Thyroid gland (tissue), 4 donors: ENCODE measurements at regions not wholly inside any gene's neighbourhood (a gene's known extent, or its start where the extent isn't known, plus 50 kb on each side); places are given as distances from the start of the nearest gene placed in this dataset.

Source experiments
- DNase-seq, 2 donors: peaks; one replicate each; pipeline ENCODE4 v3.0.0-alpha.2; 2019
- H3K27ac ChIP-seq, 3 donors: fragments of 200-600 bp; sonication (generic); 1 replicate in 2 of 3; 2 replicates in 1 of 3; pipeline ENCODE4 v1.5.1; 2016 to 2019; ENCODE audit warnings: mild to moderate bottlenecking in 1 of 3, moderate library complexity in 1 of 3
- H3K27me3 ChIP-seq: fragments of 200-600 bp; sonication (generic); one replicate; pipeline ENCODE4 v1.5.1; 2019
- H3K36me3 ChIP-seq, 2 donors: fragments of 200-600 bp; sonication (generic); one replicate each; pipeline ENCODE4 v1.5.1; 2016 to 2019
- H3K4me1 ChIP-seq, 2 donors: fragments of 200-600 bp; sonication (generic); one replicate each; pipeline ENCODE4 v1.5.1; 2017 to 2019
- H3K4me3 ChIP-seq, 3 donors: fragments of 200-600 bp; sonication (generic); replicated peaks in 1 of 3; 1 replicate in 2 of 3; 2 replicates in 1 of 3; pipeline ENCODE4 v1.5.1; 2016; ENCODE audit warnings: mild to moderate bottlenecking in 1 of 3
- H3K9me3 ChIP-seq: fragments of 200-600 bp; sonication (generic); one replicate; pipeline ENCODE4 v1.5.1; 2017
- POLR2A ChIP-seq, 2 donors: fragments of 450-650 bp; IDR thresholded peaks; one replicate each; pipeline ENCODE4 v1.6.1; 2017; ENCODE audit warnings: antibody characterized with exemption in 2 of 2, mild to moderate bottlenecking in 2 of 2, moderate library complexity in 1 of 2
- WGBS, 2 donors: methylation state at CpG; one replicate each; pipeline ENCODE4 v1.1.5; 2017; 5-methylcytosine and 5-hydroxymethylcytosine counted together
- intact Hi-C: fragments of 100-400 bp; cut with DNase I; formaldehyde crosslinking; loops from one replicate; pipeline ENCODE4 v1.15.1; 2023
- TF ChIP-seq, protein P1 (sequence below), 6 experiments: fragments of 200-600 bp in 3 of 6; fragments of 450-650 bp in 3 of 6; sonication (generic) in 3 of 6; IDR thresholded peaks; one replicate each; pipeline ENCODE4 v1.5.1; 2016 to 2019; ENCODE audit warnings: antibody characterized with exemption in 6 of 6, mild to moderate bottlenecking in 2 of 6, inconsistent platforms in 1 of 6, moderate library complexity in 1 of 6

DNA sequence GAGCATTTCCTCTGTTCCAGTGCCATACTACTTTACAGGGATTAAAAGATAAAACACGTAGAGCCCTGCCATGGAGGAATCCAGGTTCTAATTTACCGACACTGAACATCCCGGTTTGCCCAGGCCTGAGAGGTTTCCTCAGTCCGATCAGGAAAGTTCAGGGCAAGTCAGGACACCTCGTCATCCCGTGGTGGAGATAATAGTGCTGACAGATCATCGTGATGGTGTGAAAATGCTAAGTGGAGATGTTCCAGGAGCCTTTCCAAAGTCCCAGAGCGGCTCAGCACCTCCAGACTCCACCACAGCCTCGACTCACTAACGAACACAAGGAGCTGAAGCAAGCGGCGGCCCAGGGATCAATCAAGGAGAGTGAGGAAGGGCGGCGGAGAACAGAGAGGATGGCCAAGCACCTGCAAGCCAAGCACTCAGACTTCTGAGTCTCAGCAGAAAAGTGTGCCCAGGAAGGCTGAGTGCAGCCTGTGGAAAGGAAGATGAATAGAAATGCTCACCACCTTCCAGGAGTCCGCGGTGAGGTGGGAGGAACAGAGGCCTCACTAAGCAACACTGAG is 103.7 kb upstream of the VWC2 start:
- TF ChIP-seq POLR2A (IDR thresholded peaks at IDR 0.05), result no peak
- TF ChIP-seq, protein P1, sequence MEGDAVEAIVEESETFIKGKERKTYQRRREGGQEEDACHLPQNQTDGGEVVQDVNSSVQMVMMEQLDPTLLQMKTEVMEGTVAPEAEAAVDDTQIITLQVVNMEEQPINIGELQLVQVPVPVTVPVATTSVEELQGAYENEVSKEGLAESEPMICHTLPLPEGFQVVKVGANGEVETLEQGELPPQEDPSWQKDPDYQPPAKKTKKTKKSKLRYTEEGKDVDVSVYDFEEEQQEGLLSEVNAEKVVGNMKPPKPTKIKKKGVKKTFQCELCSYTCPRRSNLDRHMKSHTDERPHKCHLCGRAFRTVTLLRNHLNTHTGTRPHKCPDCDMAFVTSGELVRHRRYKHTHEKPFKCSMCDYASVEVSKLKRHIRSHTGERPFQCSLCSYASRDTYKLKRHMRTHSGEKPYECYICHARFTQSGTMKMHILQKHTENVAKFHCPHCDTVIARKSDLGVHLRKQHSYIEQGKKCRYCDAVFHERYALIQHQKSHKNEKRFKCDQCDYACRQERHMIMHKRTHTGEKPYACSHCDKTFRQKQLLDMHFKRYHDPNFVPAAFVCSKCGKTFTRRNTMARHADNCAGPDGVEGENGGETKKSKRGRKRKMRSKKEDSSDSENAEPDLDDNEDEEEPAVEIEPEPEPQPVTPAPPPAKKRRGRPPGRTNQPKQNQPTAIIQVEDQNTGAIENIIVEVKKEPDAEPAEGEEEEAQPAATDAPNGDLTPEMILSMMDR (IDR thresholded peaks at IDR 0.05), result no peak
- Histone ChIP-seq H3K36me3 (no peaks in the 10 kb centered on the region), H3K4me1 (no peaks in the 10 kb centered on the region), H3K9me3 (no peaks in the 10 kb centered on the region), H3K27me3 (no peaks in the 10 kb centered on the region), H3K27ac (no peak overlapping the region), H3K4me3 (no peak overlapping the region)
- WGBS, 2 donors, result 75 to 80% methylated on average over 16 of the region's 16 CpGs
- DNase-seq, result no peak
- intact Hi-C loops, result no loop called here

DNA sequence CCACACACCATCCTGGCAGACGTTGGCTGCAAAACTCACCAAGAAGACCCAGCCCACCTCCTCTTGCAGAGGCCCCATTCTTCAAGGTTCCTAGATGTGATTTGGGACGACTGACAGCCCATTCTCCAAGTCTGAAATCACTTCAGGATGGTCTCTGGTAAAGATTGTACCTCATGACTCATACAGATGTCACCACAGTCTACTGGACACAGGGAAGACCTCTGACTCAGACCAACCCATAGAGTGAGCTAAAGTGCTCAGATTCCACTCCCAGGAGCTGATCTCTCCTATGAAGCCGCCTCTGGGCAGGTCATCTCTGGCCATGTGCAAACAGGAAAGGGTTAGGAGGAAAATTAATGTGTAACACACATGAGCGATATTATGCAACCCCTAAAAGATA is 102.4 kb upstream of the VWC2 start:
- no peaks in the 10 kb centered on the region for H3K4me1 ChIP-seq
- H3K27ac ChIP-seq, result no peak overlapping the region
- H3K27me3 ChIP-seq, result no peaks in the 10 kb centered on the region
- no peak for DNase-seq
- no peak overlapping the region for H3K4me3 ChIP-seq
- H3K9me3 ChIP-seq, result no peaks in the 10 kb centered on the region
- WGBS, 2 donors, result 71 to 91% methylated on average over 4 of the region's 4 CpGs
- H3K36me3 ChIP-seq, result no peaks in the 10 kb centered on the region
- TF ChIP-seq POLR2A (IDR thresholded peaks at IDR 0.05), result no peak
- TF ChIP-seq, protein P1 (IDR thresholded peaks at IDR 0.05), result no peak
- intact Hi-C loops, result no loop called here

DNA sequence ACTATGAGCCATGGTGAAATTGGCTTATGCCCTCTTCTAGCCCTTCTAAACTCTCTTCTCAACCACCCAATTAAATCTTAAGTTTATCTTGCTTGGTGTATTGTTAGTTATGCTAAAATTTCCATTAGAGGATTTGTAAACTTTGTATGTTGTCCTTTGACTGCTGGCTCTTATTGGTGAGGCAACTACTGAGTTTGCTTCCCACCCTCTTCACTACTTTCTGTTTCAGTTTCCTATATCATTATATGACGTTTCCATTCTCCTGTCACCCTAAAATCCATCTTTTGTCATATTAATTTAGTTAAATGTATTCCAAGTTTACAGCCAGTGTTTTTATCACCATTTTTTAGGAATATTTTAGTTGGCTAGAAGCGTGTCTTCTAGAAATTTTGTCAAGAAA is 80.9 kb upstream of the VWC2 start:
- H3K4me1 ChIP-seq, result no peaks in the 10 kb centered on the region
- no peaks in the 10 kb centered on the region for H3K27me3 ChIP-seq
- no peak for DNase-seq
- WGBS, 2 donors, result 65 to 82% methylated on average over 2 of the region's 2 CpGs
- no peaks in the 10 kb centered on the region for H3K9me3 ChIP-seq
- TF ChIP-seq, protein P1 (IDR thresholded peaks at IDR 0.05), result no peak
- TF ChIP-seq POLR2A (IDR thresholded peaks at IDR 0.05), result no peak
- no peak overlapping the region for H3K4me3 ChIP-seq
- intact Hi-C loops, result no loop called here
- H3K27ac ChIP-seq, result no peak overlapping the region
- H3K36me3 ChIP-seq, result no peaks in the 10 kb centered on the region

DNA sequence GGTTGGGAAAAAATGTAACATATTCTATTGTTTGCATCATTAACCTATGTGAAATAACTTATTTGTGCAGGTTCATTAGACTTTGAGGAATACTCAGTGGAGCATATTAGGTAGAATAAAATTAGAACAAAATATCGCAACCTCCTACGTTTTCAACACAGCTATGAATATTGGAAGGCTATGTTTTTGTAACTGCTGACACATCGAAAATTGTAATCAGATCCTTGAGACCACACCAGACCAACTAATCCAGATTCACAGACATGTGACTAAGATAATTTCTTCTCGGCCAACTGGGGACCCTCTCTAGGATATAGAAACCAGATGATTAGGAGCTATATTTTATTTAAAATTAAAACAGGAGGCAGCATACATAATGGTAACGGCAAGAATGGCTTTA is 77.5 kb upstream of the VWC2 start:
- Histone ChIP-seq H3K36me3 (no peaks in the 10 kb centered on the region), H3K9me3 (no peaks in the 10 kb centered on the region), H3K27ac (no peak overlapping the region), H3K4me3 (no peak overlapping the region), H3K27me3 (no peaks in the 10 kb centered on the region), H3K4me1 (no peaks in the 10 kb centered on the region)
- TF ChIP-seq POLR2A (IDR thresholded peaks at IDR 0.05), result no peak
- TF ChIP-seq, protein P1 (IDR thresholded peaks at IDR 0.05), result no peak
- 94 to 95% methylated on average over 5 of the region's 5 CpGs for WGBS, 2 donors
- intact Hi-C loops, result no loop called here
- no peak for DNase-seq

DNA sequence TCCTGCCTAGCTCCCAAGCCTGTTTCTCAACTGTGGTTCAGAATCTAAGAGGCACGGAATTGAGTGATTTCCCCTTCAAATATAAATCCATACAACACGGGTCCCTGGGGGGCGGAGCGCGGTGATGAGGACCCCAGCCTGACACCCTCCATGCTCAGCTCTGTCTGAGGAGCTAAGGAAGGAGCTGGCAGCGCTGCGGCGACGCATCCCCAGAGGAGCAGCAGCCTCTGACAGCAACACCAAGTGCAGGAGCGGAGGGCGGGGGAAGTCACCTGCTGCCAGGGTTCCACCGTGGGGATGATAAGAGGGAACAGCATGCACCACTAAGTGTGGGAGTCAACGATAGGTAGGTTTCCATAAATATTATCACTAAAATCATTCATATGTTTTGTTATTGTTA is 72.6 kb upstream of the VWC2 start:
- H3K27ac ChIP-seq, result no peak overlapping the region
- no peak for DNase-seq
- H3K4me1 ChIP-seq, result no peaks in the 10 kb centered on the region
- H3K27me3 ChIP-seq, result no peaks in the 10 kb centered on the region
- TF ChIP-seq POLR2A (IDR thresholded peaks at IDR 0.05), result no peak
- TF ChIP-seq, protein P1 (IDR thresholded peaks at IDR 0.05), result no peak
- intact Hi-C loops, result no loop called here
- no peaks in the 10 kb centered on the region for H3K9me3 ChIP-seq
- H3K36me3 ChIP-seq, result no peaks in the 10 kb centered on the region
- no peak overlapping the region for H3K4me3 ChIP-seq
- WGBS, 2 donors, result 91 to 93% methylated on average over 10 to 13 of the region's 13 CpGs
